H1 (cell line): ENCODE measurements at regions not wholly inside any gene's neighbourhood (a gene's known extent, or its start where the extent isn't known, plus 50 kb on each side); places are given as distances from the start of the nearest gene placed in this dataset.

ENCODE experiments used
- CTCF ChIA-PET: fragments of 300-600 bp; sonication (Branson Sonifier 250); formaldehyde crosslinking; loops from one replicate; lab custom pipeline; 2021; ENCODE audit not compliant: partially characterized antibody; lab: Charles Lee
- POLR2A ChIA-PET: fragments of 300-600 bp; sonication (Branson Sonifier 250); formaldehyde crosslinking; loops from one replicate; lab custom pipeline; 2021; ENCODE audit warnings: inconsistent platforms; ENCODE audit not compliant: partially characterized antibody; lab: Charles Lee
- DNase-seq, 2 experiments: peaks; one replicate each; pipeline versions ENCODE4 v3.0.0 to v3.0.0-alpha.2; 2010 to 2022; ENCODE audit warnings: low spot score in 2 of 2, low read depth in 1 of 2, mixed read lengths in 1 of 2
- FAIRE-seq: peaks from 2 replicates; lab custom pipeline; 2011; peaks lifted over from hg19 to GRCh38; lab: Jason Lieb, UNC
- H2AFZ ChIP-seq: 2 replicates; pipeline ENCODE4 v1.8.1; 2012; ENCODE audit warnings: low read length, inconsistent platforms
- H2AK5ac ChIP-seq: 2 replicates; pipeline ENCODE4 v1.6.1; 2013; ENCODE audit warnings: low read depth, low read length
- H2BK120ac ChIP-seq: replicated peaks from 2 replicates; pipeline ENCODE3; 2013; ENCODE audit warnings: low read depth, low read length, inconsistent platforms
- H2BK12ac ChIP-seq: 2 replicates; pipeline ENCODE4 v1.6.1; 2013; ENCODE audit warnings: low read depth, low read length
- H2BK15ac ChIP-seq: 2 replicates; pipeline ENCODE4 v1.6.1; 2013; ENCODE audit warnings: low read length
- H2BK20ac ChIP-seq: 2 replicates; pipeline ENCODE4 v1.6.1; 2013; ENCODE audit warnings: low read length
- H2BK5ac ChIP-seq: 2 replicates; pipeline ENCODE4 v1.6.1; 2013; ENCODE audit warnings: low read depth, low read length
- H3K14ac ChIP-seq: 2 replicates; pipeline ENCODE4 v1.6.1; 2013; ENCODE audit warnings: inconsistent platforms; ENCODE audit not compliant: insufficient read length
- H3K18ac ChIP-seq: 2 replicates; pipeline ENCODE4 v1.6.1; 2013; ENCODE audit warnings: low read length; ENCODE audit errors: extremely low read depth
- H3K23ac ChIP-seq: 2 replicates; pipeline ENCODE4 v1.6.1; 2013; ENCODE audit warnings: inconsistent platforms; ENCODE audit not compliant: insufficient read length
- H3K23me2 ChIP-seq: 2 replicates; pipeline ENCODE4 v1.6.1; 2013; ENCODE audit warnings: low read depth, low read length
- H3K27ac ChIP-seq: 2 replicates; pipeline ENCODE4 v1.6.1; 2011; ENCODE audit warnings: low read depth, low read length, inconsistent platforms
- H3K27me3 ChIP-seq, 4 experiments: replicated peaks in 1 of 4; 1 replicate in 1 of 4; 2 replicates in 3 of 4; pipeline versions ENCODE4 v1.6.1 to v1.8.1; 2011 to 2013; ENCODE audit warnings: low read length in 3 of 4, mild to moderate bottlenecking in 3 of 4, inconsistent platforms in 2 of 4, mixed read lengths in 2 of 4, moderate library complexity in 1 of 4; ENCODE audit not compliant: control insufficient read depth in 3 of 4, insufficient read depth in 3 of 4; ENCODE audit errors: extremely low read depth in 1 of 4
- H3K36me3 ChIP-seq, 4 experiments: 2 replicates each; pipeline versions ENCODE4 v1.6.1 to v1.8.1; 2011 to 2013; ENCODE audit warnings: mild to moderate bottlenecking in 4 of 4, low read length in 3 of 4, moderate library complexity in 2 of 4, control low read depth in 1 of 4, inconsistent platforms in 1 of 4; ENCODE audit not compliant: insufficient read depth in 4 of 4, control insufficient read depth in 2 of 4
- H3K4ac ChIP-seq: replicated peaks from 2 replicates; pipeline ENCODE3; 2013; ENCODE audit warnings: low read length, low read depth, mixed read lengths, inconsistent platforms; ENCODE audit not compliant: insufficient read length
- H3K4me1 ChIP-seq, 4 experiments: replicated peaks in 1 of 4; 1 replicate in 1 of 4; 2 replicates in 3 of 4; pipeline versions ENCODE4 v1.6.1 to v1.8.1; 2011 to 2013; ENCODE audit warnings: low read length in 3 of 4, inconsistent platforms in 2 of 4, mixed read lengths in 1 of 4; ENCODE audit not compliant: insufficient read depth in 4 of 4, control insufficient read depth in 3 of 4
- H3K4me2 ChIP-seq, 2 experiments: 2 replicates each; pipeline versions ENCODE4 v1.6.1 to v1.8.1; 2011 to 2013; ENCODE audit warnings: low read depth in 2 of 2, low read length in 2 of 2, control low read depth in 1 of 2, inconsistent platforms in 1 of 2, mild to moderate bottlenecking in 1 of 2; ENCODE audit not compliant: insufficient read depth in 1 of 2
- H3K4me3 ChIP-seq, 4 experiments: fragments of 200-600, 300-600 bp in 1 of 4; sonication (generic), shearing (Covaris generic), sonication (Bioruptor Twin) in 1 of 4; 2 replicates each; pipeline versions ENCODE4 v1.5.1 to v1.8.1; 2011 to 2016; ENCODE audit warnings: low read length in 4 of 4, low read depth in 3 of 4, control low read depth in 2 of 4, inconsistent platforms in 2 of 4, mild to moderate bottlenecking in 2 of 4, mixed read lengths in 1 of 4, moderate library complexity in 1 of 4; ENCODE audit not compliant: insufficient read depth in 2 of 4; ENCODE audit errors: extremely low read depth in 1 of 4
- H3K56ac ChIP-seq: replicated peaks from 2 replicates; pipeline ENCODE3; 2013; ENCODE audit warnings: low read depth, mild to moderate bottlenecking, mixed read lengths, low read length, inconsistent platforms; ENCODE audit not compliant: insufficient read length
- H3K79me1 ChIP-seq: 2 replicates; pipeline ENCODE4 v1.6.1; 2013; ENCODE audit warnings: low read depth, low read length, control low read depth
- H3K79me2 ChIP-seq, 2 experiments: 2 replicates each; pipeline versions ENCODE4 v1.6.1 to v1.8.1; 2012 to 2013; ENCODE audit warnings: low read length in 2 of 2, mild to moderate bottlenecking in 2 of 2, inconsistent platforms in 1 of 2; ENCODE audit not compliant: insufficient read depth in 2 of 2, control insufficient read depth in 1 of 2
- H3K9ac ChIP-seq, 4 experiments: replicated peaks in 1 of 4; 1 replicate in 1 of 4; 2 replicates in 3 of 4; pipeline versions ENCODE4 v1.6.1 to v1.8.1; 2011 to 2013; ENCODE audit warnings: low read depth in 3 of 4, low read length in 3 of 4, control low read depth in 2 of 4, mild to moderate bottlenecking in 2 of 4, moderate library complexity in 2 of 4, inconsistent platforms in 1 of 4; ENCODE audit errors: extremely low read depth in 1 of 4
- H3K9me3 ChIP-seq, 2 experiments: 2 replicates each; pipeline versions ENCODE4 v1.6.1 to v1.8.1; 2012 to 2013; ENCODE audit warnings: mild to moderate bottlenecking in 2 of 2, moderate library complexity in 2 of 2, control low read depth in 1 of 2, inconsistent platforms in 1 of 2, low read depth in 1 of 2, low read length in 1 of 2, mixed read lengths in 1 of 2; ENCODE audit not compliant: insufficient read depth in 2 of 2
- H4K20me1 ChIP-seq, 2 experiments: replicated peaks in 1 of 2; 2 replicates each; pipeline versions ENCODE3 to v1.8.1; 2011 to 2013; ENCODE audit warnings: inconsistent platforms in 2 of 2, low read length in 2 of 2, mild to moderate bottlenecking in 1 of 2; ENCODE audit not compliant: insufficient read depth in 2 of 2, control insufficient read depth in 1 of 2
- H4K5ac ChIP-seq: 2 replicates; pipeline ENCODE4 v1.6.1; 2013; ENCODE audit warnings: low read length, low read depth, mixed read lengths, inconsistent platforms; ENCODE audit not compliant: insufficient read length
- H4K8ac ChIP-seq: 2 replicates; pipeline ENCODE4 v1.8.0; 2013; ENCODE audit warnings: mild to moderate bottlenecking, moderate library complexity, low read length, inconsistent platforms; ENCODE audit not compliant: insufficient read depth; ENCODE audit errors: extremely low read depth
- H4K91ac ChIP-seq: replicated peaks from 2 replicates; pipeline ENCODE3; 2013; ENCODE audit warnings: low read length, mixed read lengths, inconsistent platforms; ENCODE audit not compliant: insufficient read length
- CBX5 ChIP-seq: fragments of 300-800, 300-1000 bp; sonication (generic); IDR thresholded peaks from 2 replicates; pipeline ENCODE4 v1.7.1; 2016; ENCODE audit warnings: antibody characterized with exemption, low read length, low read depth
- CBX8 ChIP-seq: fragments of 300-800, 300-1000 bp; sonication (generic); IDR thresholded peaks from 2 replicates; pipeline ENCODE4 v1.7.1; 2016; ENCODE audit warnings: low read depth, low read length, borderline replicate concordance
- CHD2 ChIP-seq: IDR thresholded peaks from 2 replicates; pipeline ENCODE4 v1.6.1; 2012; ENCODE audit warnings: low read length, improper control_type of control experiment
- CREB1 ChIP-seq: IDR thresholded peaks from 2 replicates; pipeline ENCODE4 v1.6.1; 2012; ENCODE audit warnings: inconsistent platforms
- EP300 ChIP-seq, 2 experiments: IDR thresholded peaks; 1 replicate in 1 of 2; 2 replicates in 1 of 2; pipeline ENCODE4 v1.6.1; 2011 to 2012; ENCODE audit warnings: low read depth in 2 of 2, low read length in 2 of 2, mild to moderate bottlenecking in 2 of 2, borderline replicate concordance in 1 of 2, inconsistent platforms in 1 of 2, moderate library complexity in 1 of 2
- EZH2 ChIP-seq: fragments of 200-600 bp; sonication (generic); IDR thresholded peaks from 2 replicates; pipeline ENCODE4 v1.7.1; 2012; ENCODE audit warnings: low read depth, mild to moderate bottlenecking, moderate library complexity, low read length, inconsistent platforms; ENCODE audit not compliant: severe bottlenecking
- GTF2F1 ChIP-seq: IDR thresholded peaks from 2 replicates; pipeline ENCODE4 v1.6.1; 2012; ENCODE audit warnings: low read depth, low read length, improper control_type of control experiment, borderline replicate concordance
- JUND ChIP-seq: IDR thresholded peaks from 2 replicates; pipeline ENCODE4 v1.6.1; 2011; ENCODE audit warnings: mild to moderate bottlenecking, improper control_type of control experiment, low read length
- KDM1A ChIP-seq: fragments of 200-600, 300-600 bp; sonication (generic); IDR thresholded peaks from 2 replicates; pipeline ENCODE4 v1.7.1; 2016; ENCODE audit warnings: mild to moderate bottlenecking, low read length, borderline replicate concordance
- RNF2 ChIP-seq: fragments of 200-900, 300-1000 bp; sonication (generic); IDR thresholded peaks from 2 replicates; pipeline ENCODE4 v1.7.1; 2016; ENCODE audit warnings: borderline replicate concordance, low read depth, mild to moderate bottlenecking, antibody characterized with exemption, low read length; ENCODE audit not compliant: poor library complexity, severe bottlenecking; ENCODE audit errors: missing control alignments
- SAP30 ChIP-seq: fragments of 300-600 bp; sonication (generic); IDR thresholded peaks from 2 replicates; pipeline ENCODE4 v1.7.1; 2012; ENCODE audit warnings: low read length, moderate library complexity, mild to moderate bottlenecking, inconsistent platforms; ENCODE audit not compliant: insufficient read depth, insufficient replicate concordance
- SIRT6 ChIP-seq: IDR thresholded peaks from one replicate; pipeline ENCODE4 v1.7.1; 2012; ENCODE audit warnings: low read length, inconsistent platforms
- SRF ChIP-seq: IDR thresholded peaks from 2 replicates; pipeline ENCODE4 v1.6.1; 2011; ENCODE audit warnings: mild to moderate bottlenecking, low read depth, low read length, moderate library complexity
- TCF12 ChIP-seq: IDR thresholded peaks from 2 replicates; pipeline ENCODE4 v1.6.1; 2011; ENCODE audit warnings: low read depth, mild to moderate bottlenecking, low read length
- TF ChIP-seq, protein P1 (sequence below): IDR thresholded peaks from 2 replicates; pipeline ENCODE4 v1.6.1; 2011; ENCODE audit warnings: low read length, improper control_type of control experiment

DNA sequence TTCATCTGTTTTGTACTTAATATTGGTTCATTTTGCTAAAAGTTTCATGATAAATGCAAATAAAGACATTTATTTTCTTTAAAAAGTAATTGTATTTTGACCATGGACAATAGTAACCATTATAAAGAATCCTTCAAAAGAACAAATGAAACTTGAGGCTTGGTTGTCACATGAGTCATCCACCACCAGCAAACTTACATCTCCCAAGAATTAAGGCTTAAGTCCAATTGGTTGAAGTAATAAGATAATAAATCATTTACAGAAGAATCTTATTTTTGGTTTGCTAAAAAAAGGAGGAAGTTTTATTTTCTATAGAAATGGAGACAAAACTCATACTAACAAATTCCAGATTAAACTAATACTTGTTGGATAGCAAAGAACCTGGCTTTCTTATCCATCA is 84.8 kb upstream of the KITLG start:
- DNase-seq (no peak), FAIRE-seq (no peak)
- H3K27me3 ChIP-seq: no peaks in the 10 kb centered on the region
- no peak overlapping the region for H4K5ac ChIP-seq
- H2BK120ac ChIP-seq: no peak overlapping the region
- H2BK20ac ChIP-seq: no peak overlapping the region
- H3K4ac ChIP-seq: no peak overlapping the region
- H4K20me1 ChIP-seq: no peaks in the 10 kb centered on the region
- H3K27ac ChIP-seq: no peak overlapping the region
- CTCF ChIA-PET: no interaction called here
- H2BK15ac ChIP-seq: no peak overlapping the region
- H4K91ac ChIP-seq: no peak overlapping the region
- H3K79me2 ChIP-seq: no peaks in the 10 kb centered on the region
- no peak overlapping the region for H2BK12ac ChIP-seq
- H3K4me1 ChIP-seq: no peaks in the 10 kb centered on the region
- POLR2A ChIA-PET: no interaction called here
- no peak overlapping the region for H2BK5ac ChIP-seq
- no peaks in the 10 kb centered on the region for H3K9me3 ChIP-seq
- H3K9ac ChIP-seq: no peak overlapping the region
- no peak overlapping the region for H2AK5ac ChIP-seq
- H3K36me3 ChIP-seq: no peaks in the 10 kb centered on the region
- H2AFZ ChIP-seq: no peak overlapping the region
- no peak overlapping the region for H3K56ac ChIP-seq
- H3K23me2 ChIP-seq: no peaks in the 10 kb centered on the region
- H3K23ac ChIP-seq: no peak overlapping the region
- no peak overlapping the region for H4K8ac ChIP-seq
- no peaks in the 10 kb centered on the region for H3K79me1 ChIP-seq
- H3K4me3 ChIP-seq: no peak overlapping the region
- no peak overlapping the region for H3K4me2 ChIP-seq
- H3K18ac ChIP-seq: no peak overlapping the region
- no peak overlapping the region for H3K14ac ChIP-seq
- TF ChIP-seq EP300 (IDR thresholded peaks at IDR 0.05; ENCODE audit: borderline replicate concordance in 1 of 2, low read depth in 2 of 2, low read length in 2 of 2): no peak
- TF ChIP-seq CBX5: no peak
- TF ChIP-seq CREB1: no peak
- TF ChIP-seq SIRT6: no peak
- no peak for TF ChIP-seq SAP30
- no peak for TF ChIP-seq CHD2
- TF ChIP-seq TCF12: no peak
- TF ChIP-seq RNF2: no peak
- no peak for TF ChIP-seq SRF
- no peak for TF ChIP-seq GTF2F1
- TF ChIP-seq, protein P1, sequence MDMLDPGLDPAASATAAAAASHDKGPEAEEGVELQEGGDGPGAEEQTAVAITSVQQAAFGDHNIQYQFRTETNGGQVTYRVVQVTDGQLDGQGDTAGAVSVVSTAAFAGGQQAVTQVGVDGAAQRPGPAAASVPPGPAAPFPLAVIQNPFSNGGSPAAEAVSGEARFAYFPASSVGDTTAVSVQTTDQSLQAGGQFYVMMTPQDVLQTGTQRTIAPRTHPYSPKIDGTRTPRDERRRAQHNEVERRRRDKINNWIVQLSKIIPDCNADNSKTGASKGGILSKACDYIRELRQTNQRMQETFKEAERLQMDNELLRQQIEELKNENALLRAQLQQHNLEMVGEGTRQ: no peak
- no peak for TF ChIP-seq KDM1A
- TF ChIP-seq JUND: no peak
- no peak for TF ChIP-seq CBX8
- TF ChIP-seq EZH2: no peak
